HG03432 (cell line): ENCODE measurements at regions not wholly inside any gene's neighbourhood (a gene's known extent, or its start where the extent isn't known, plus 50 kb on each side); places are given as distances from the start of the nearest gene placed in this dataset.

ENCODE experiments used
- ATAC-seq: cut with Tn5 transposase; IDR thresholded peaks from one replicate; pipeline ENCODE4 v1.9.1; 2021; ENCODE audit warnings: mild to moderate bottlenecking, moderate library complexity; ENCODE audit not compliant: unreplicated experiment

DNA sequence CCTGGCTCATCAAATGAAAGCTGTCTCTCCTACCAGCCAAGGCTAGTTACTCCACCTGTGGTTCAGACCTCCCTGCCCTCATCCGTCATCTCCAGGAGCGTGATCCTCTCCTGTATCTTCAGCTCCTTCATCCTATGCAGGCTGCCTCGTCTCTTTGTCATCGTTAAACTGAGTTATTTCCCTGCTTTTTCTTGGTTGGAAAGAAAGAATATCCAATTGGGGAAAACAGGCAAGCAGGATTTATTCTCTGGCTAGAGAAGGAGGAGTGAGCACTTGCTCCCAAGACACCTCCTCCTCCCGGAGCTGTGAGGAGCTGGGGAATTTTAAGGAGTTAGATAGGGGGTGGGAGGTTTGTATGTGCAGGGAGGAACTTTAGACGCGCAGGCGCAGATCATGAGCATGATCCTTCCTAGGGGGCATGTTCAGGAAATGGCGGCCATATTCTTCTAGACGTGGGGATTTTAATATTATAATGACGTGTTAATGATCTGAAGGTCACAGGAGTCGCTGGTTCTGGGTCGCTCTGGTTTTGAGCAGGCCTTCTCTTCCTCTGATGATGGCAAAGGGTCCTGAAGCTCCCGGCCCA lies 156.4 kb upstream of the KL start:
- ATAC-seq, result no peak

DNA sequence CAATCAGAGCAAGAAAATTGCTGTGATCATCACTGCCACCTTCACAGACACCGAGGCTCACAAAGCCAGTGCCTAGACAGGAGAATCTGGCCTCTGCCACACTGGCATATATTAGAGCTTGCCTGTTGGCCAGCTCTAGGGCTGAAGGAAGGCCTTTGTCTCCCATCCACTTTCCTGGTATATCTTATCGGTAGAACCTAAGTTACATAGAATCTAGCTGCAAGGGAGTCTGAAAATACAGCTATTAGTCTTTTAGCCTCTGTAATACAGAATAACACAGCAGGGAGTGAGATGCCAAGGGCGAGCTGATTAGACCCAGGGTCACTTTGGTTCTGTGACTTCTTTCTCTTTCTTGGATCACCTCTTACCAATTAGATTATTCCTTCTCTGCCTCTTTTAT lies 154.9 kb upstream of the KL start:
- no peak for ATAC-seq

- ATAC-seq, result no peak
Measured at GRCh38 chr13:32863596-32863995, 152.6 kb upstream of the KL start.

DNA sequence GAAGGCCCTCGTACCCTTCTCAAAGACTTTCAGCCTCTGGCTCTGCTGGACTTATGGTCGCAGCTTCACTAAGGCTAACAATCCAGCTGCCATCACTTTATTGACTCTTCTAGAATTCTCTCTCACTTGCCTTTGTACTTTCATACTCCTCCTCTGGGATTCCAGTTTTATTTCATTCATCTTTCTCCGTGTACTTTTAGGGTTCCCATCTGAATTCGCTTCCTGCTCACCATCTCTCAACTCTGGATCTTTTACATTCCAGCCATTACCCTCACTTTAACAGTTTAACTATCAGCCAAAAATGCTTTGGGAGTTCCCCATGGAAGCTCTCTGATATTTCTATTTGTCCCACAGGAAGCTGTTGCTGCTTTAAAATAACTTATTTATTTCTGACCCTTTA lies 149.3 kb upstream of the KL start:
- no peak for ATAC-seq

DNA sequence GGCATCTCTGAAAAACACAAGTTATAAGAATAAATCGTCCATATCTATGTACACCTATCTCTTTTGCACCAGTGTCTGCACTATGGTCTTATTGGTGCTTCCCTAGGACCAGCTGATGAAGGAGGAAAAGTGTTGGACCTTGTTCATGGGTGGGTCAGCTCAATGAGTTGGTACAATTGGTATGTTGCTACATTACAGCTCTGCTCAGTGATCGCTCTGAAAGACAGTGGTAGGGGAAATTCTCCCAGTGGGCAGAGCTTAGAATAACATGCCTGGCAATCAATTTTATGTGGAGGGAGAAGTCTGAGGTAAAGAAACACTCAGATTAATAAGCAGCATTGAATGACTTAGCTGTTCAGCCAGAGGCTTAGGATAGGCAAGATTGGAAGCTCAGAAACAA lies 138.7 kb upstream of the KL start:
- no peak for ATAC-seq

DNA sequence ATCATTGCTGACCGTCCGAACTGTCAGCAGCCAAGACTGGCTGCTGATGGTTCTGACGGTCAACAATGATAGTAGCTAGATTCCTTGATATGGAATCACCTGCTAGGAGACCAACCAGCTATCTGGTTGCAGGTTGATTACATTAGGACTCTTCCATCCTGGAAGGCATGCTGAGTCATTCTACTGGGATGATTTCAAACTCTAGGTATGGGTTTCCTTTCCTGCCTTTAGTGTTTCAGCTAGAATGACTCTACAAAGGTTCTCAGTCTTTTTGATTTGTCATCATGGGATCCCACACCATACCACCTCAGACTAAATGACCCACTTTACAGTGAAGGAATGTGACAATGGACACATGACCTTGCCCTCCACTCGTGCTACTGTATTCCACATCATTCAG lies 138.1 kb upstream of the KL start:
- ATAC-seq, result no peak

DNA sequence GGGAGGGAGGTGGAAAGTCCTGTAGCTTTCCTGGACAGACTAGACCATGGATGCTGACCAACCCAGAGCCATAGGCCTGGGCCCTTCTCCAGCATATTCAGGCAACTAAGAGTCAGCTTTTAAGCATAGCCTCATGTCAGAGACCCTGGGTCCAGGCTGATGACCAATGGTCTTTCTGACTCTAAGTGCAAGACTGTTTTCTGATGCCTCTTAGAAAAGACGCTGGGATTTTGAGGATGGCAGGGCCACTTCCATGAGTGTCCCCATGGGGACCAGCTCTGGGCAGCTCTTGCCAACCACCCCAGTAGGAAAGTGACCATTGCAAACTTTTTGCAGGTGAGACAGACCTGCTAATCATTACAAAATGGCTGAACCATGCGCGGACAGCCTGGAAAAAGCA lies 135.6 kb upstream of the KL start:
- ATAC-seq, result no peak

GRCh38 chr13:32881074-32881776 lies 135.0 kb upstream of the KL start:
- no peak for ATAC-seq

GRCh38 chr13:32881777-32882145 lies 134.5 kb upstream of the KL start:
- no peak for ATAC-seq

DNA sequence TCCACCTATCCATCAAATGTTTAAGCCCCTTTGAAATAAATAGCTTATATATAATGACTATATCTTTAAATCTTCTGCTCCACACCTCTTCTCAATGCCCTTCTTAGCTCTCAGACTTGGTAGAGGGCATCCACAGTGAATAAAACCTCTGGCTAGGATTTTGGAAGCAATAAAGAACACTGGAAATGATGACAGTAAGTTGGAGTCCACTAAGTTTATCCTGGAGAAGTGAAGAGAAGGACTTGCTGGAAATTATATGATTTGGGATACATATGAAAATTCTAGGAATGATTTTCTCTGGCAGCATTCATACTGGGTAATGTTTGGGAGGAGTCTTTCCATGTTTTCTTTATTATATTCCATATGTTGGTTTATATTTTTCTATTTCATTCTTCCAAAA lies 133.5 kb upstream of the KL start:
- no peak for ATAC-seq

DNA sequence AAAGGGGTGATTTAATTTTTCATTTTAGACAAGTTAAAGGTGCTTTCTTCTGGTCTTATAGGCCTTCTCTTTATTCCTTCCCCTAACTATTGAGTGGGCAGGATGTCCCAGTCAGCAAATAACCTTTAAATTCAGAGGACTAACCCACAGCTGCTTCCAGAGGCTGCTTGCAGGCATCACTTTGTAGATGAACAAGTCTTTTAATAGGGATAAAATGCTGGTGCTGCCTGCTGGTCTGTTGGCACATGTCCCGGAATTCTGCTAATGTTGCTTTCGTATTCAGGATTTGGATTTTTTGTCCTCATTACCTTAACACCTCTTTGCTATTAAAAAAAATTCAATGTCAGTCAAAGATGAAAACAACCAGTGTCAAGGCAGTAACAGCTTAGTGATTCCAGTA lies 132.7 kb upstream of the KL start:
- ATAC-seq, result no peak

DNA sequence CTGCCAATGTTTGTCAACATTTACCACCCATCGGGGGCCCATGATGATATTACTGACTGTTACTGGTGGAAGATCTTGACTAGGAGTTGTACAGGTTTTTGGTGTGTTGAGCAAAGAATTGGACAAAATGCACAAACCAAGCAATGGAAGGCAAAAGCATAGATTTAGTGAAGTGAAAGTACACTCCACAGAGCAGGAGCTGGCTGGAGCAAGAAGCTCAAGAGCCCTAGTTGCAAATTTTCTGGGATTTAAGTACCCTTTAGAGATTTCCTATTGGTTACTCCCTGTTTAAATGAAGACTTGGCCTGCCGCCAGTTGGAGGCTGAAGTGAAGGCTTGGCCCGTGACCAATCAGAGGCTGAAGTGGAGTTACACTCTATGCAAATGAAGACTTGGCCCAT lies 128.6 kb upstream of the KL start:
- no peak for ATAC-seq

- no peak for ATAC-seq
Measured at GRCh38 chr13:32889986-32890565, 126.1 kb upstream of the KL start.

- no peak for ATAC-seq
Measured at GRCh38 chr13:32893176-32893575, 123.0 kb upstream of the KL start.

DNA sequence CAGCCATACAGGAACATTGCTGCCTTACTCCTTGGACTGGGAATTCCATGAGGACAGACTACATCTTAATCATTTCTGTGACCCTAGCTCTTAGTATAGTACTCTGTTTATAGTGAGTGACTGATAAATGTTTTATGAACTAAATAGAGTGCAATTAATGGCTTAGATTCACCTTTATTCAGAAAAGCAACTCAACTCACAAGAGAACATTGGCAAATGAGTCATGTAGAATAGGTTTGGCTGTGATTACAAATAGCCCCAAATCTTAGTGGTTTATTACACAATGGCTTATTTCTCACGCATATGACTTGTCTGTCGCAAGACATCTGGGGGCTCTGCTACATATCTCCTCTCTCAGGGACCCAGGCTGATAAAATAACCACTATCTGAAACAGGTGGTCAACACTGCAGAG lies 121.6 kb upstream of the KL start:
- no peak for ATAC-seq

GRCh38 chr13:32895296-32895695 lies 120.9 kb upstream of the KL start:
- no peak for ATAC-seq

- ATAC-seq, result no peak
Measured at GRCh38 chr13:32897296-32897695, 118.9 kb upstream of the KL start.

- ATAC-seq, result no peak
Measured at GRCh38 chr13:32902029-32902780, 114.0 kb upstream of the KL start.

DNA sequence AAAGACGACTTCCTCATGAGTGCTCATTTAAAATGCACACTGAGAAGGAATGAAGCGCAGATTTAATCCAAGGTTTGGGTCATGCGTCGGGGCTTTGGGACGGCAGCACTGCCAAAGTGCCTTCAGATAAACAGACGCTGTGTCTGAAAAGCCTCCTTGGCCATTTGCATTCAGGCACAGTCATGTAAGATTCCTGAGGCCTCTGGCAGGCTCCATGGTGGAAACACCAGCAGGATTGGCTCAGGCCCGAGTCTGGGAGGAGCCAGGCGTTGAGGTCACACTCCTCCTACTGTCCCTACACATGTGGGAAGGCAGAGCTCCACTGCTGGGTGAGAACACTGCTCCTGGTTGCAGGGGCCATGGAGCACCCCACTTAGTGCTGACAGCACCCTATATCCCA lies 113.3 kb upstream of the KL start:
- ATAC-seq, result no peak

GRCh38 chr13:32903720-32904119 lies 112.5 kb upstream of the KL start:
- no peak for ATAC-seq

DNA sequence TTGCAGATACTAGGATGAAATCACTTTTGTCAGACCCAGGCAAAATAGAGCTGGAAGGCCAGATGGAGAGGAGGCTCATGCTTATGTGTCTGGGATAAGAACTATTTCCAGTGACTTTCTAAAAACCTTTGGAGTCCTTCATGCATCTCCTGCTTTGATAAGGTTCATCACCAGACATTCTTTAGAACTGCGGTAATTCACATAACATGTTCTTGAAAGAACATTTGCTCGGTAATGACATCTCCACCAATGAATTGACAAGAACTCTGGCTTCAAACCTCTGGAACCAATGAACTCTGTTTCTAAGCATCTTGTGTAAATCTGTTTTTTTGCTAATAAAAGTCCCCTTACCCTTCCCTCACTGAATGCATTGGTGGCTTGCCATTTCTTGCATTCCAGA lies 112.0 kb upstream of the KL start:
- no peak for ATAC-seq
